CD4-positive, alpha-beta T cell treated with Interleukin-17A for 4 hours (primary cell): ENCODE measurements at regions not wholly inside any gene's neighbourhood (a gene's known extent, or its start where the extent isn't known, plus 50 kb on each side); places are given as distances from the start of the nearest gene placed in this dataset.

Experiments used
- DNase-seq: peaks from one replicate; pipeline ENCODE4 v3.0.0-alpha.2; 2020; ENCODE audit warnings: mixed read lengths

- DNase-seq: no peak
These were observed 103.7 kb downstream of the CTTN start for GRCh38 chr11:70501933-70502540.

GRCh38 chr11:70502677-70503467 lies 104.5 kb downstream of the CTTN start:
- DNase-seq: no peak

GRCh38 chr11:70503468-70504221 lies 105.3 kb downstream of the CTTN start:
- DNase-seq: no peak

- DNase-seq: no peak
These were observed 106.1 kb downstream of the CTTN start for GRCh38 chr11:70504246-70505020.

- no peak for DNase-seq
These were observed 107.0 kb downstream of the CTTN start for GRCh38 chr11:70505331-70505731.

GRCh38 chr11:70505761-70506657 lies 107.7 kb downstream of the CTTN start:
- no peak for DNase-seq

GRCh38 chr11:70506658-70506970 lies 108.3 kb downstream of the CTTN start:
- no peak for DNase-seq

GRCh38 chr11:70506986-70507385 lies 108.7 kb downstream of the CTTN start:
- no peak for DNase-seq

- no peak for DNase-seq
These were observed 109.3 kb downstream of the CTTN start for GRCh38 chr11:70507466-70508230.

GRCh38 chr11:70508231-70508480 lies 109.8 kb downstream of the CTTN start:
- DNase-seq: no peak

- DNase-seq: no peak
These were observed 111.1 kb downstream of the CTTN start for GRCh38 chr11:70509476-70509875.

- DNase-seq: no peak
These were observed 111.8 kb downstream of the CTTN start for GRCh38 chr11:70510106-70510505.

GRCh38 chr11:70510571-70510970 lies 112.2 kb downstream of the CTTN start:
- no peak for DNase-seq

- no peak for DNase-seq
These were observed 113.0 kb downstream of the CTTN start for GRCh38 chr11:70511345-70511744.

GRCh38 chr11:70512716-70513115 lies 114.4 kb downstream of the CTTN start:
- DNase-seq: no peak

GRCh38 chr11:70517203-70517602 lies 118.9 kb downstream of the CTTN start:
- no peak for DNase-seq

- no peak for DNase-seq
These were observed 119.9 kb downstream of the CTTN start for GRCh38 chr11:70517988-70518907.

GRCh38 chr11:70519117-70519516 lies 120.8 kb downstream of the CTTN start:
- DNase-seq: no peak

- no peak for DNase-seq
These were observed 123.4 kb downstream of the CTTN start for GRCh38 chr11:70521475-70522308.

GRCh38 chr11:70522309-70522592 lies 123.9 kb downstream of the CTTN start:
- no peak for DNase-seq
